DND-41 (cell line): ENCODE measurements at regions not wholly inside any gene's neighbourhood (a gene's known extent, or its start where the extent isn't known, plus 50 kb on each side); places are given as distances from the start of the nearest gene placed in this dataset.

Experiments
- ATAC-seq: fragments of 200-7000 bp; cut with Tn5 transposase; 3 replicates; pipeline ENCODE4 v1.9.1; 2021; ENCODE audit warnings: low read depth; ENCODE audit not compliant: insufficient read depth
- DNase-seq: peaks from one replicate; pipeline ENCODE4 v3.0.0-alpha.2; 2020
- H2AFZ ChIP-seq: 2 replicates; pipeline ENCODE4 v1.6.0; 2012; ENCODE audit warnings: low read depth, low read length
- H3K27ac ChIP-seq: 2 replicates; pipeline ENCODE4 v1.5.1; 2012; ENCODE audit warnings: low read length, inconsistent platforms
- H3K27me3 ChIP-seq: fragments of 200-600 bp; sonication (generic); 2 replicates; pipeline ENCODE4 v1.6.0; 2012; ENCODE audit warnings: low read length, mild to moderate bottlenecking, inconsistent platforms; ENCODE audit not compliant: insufficient read depth, poor library complexity
- H3K36me3 ChIP-seq: 2 replicates; pipeline ENCODE4 v1.5.1; 2012; ENCODE audit warnings: low read length, inconsistent platforms; ENCODE audit not compliant: insufficient read depth
- H3K4me1 ChIP-seq: 2 replicates; pipeline ENCODE4 v1.5.1; 2012; ENCODE audit warnings: mild to moderate bottlenecking, low read length; ENCODE audit not compliant: insufficient read depth
- H3K4me2 ChIP-seq: 2 replicates; pipeline ENCODE4 v1.6.0; 2012; ENCODE audit warnings: mild to moderate bottlenecking, moderate library complexity, low read length, inconsistent platforms; ENCODE audit not compliant: insufficient read depth
- H3K4me3 ChIP-seq, 2 experiments: fragments of 200-600 bp in 1 of 2; shearing (Covaris generic) in 1 of 2; 2 replicates each; pipeline ENCODE4 v1.5.1; 2012 to 2016; ENCODE audit warnings: inconsistent platforms in 2 of 2, low read length in 2 of 2, mild to moderate bottlenecking in 2 of 2, low read depth in 1 of 2, moderate library complexity in 1 of 2
- H3K79me2 ChIP-seq: 2 replicates; pipeline ENCODE4 v1.6.0; 2012; ENCODE audit warnings: low read length, inconsistent platforms; ENCODE audit not compliant: insufficient read depth
- H3K9ac ChIP-seq: 2 replicates; pipeline ENCODE4 v1.6.0; 2012; ENCODE audit warnings: low read depth, mild to moderate bottlenecking, inconsistent platforms, low read length, moderate library complexity
- H3K9me3 ChIP-seq: 2 replicates; pipeline ENCODE4 v1.5.1; 2012; ENCODE audit warnings: low read length, moderate library complexity, mild to moderate bottlenecking, inconsistent platforms; ENCODE audit not compliant: insufficient read depth, severe bottlenecking
- H4K20me1 ChIP-seq: 2 replicates; pipeline ENCODE4 v1.6.0; 2012; ENCODE audit warnings: low read length; ENCODE audit not compliant: insufficient read depth
- EZH2 ChIP-seq: IDR thresholded peaks from 3 replicates; pipeline ENCODE4 v1.6.1; 2012; ENCODE audit warnings: borderline replicate concordance, low read depth, mild to moderate bottlenecking, moderate library complexity, low read length, inconsistent platforms; ENCODE audit not compliant: severe bottlenecking
- TF ChIP-seq, protein P1 (sequence below): IDR thresholded peaks from 2 replicates; pipeline ENCODE4 v1.5.1; 2012; ENCODE audit warnings: borderline replicate concordance, low read length, moderate library complexity, mild to moderate bottlenecking; ENCODE audit not compliant: poor library complexity, severe bottlenecking; ENCODE audit errors: extremely low read depth

DNA sequence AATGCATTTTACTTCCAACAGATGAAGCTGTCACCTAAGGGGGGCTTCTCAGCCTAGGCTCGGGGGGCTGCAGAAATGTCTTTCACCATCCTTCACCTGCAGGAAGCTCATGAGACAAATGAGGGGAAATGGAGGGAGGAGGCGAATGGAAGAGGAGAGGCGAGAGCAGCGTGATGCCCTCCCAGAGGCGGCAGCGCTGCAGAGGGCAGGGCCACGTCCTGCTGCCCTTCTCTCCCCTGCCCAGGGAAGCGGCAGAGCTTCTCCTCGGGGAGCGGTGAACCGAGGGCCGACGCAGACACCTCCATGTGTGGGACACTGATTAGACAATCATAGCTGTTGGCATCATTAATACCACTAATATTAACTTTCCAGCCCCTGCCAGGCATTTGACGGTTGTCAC, 78.3 kb downstream of the SERPINA3 start:
- no peaks in the 10 kb centered on the region for H4K20me1 ChIP-seq
- H3K27ac ChIP-seq = no peak overlapping the region
- no peak for TF ChIP-seq EZH2
- TF ChIP-seq, protein P1, sequence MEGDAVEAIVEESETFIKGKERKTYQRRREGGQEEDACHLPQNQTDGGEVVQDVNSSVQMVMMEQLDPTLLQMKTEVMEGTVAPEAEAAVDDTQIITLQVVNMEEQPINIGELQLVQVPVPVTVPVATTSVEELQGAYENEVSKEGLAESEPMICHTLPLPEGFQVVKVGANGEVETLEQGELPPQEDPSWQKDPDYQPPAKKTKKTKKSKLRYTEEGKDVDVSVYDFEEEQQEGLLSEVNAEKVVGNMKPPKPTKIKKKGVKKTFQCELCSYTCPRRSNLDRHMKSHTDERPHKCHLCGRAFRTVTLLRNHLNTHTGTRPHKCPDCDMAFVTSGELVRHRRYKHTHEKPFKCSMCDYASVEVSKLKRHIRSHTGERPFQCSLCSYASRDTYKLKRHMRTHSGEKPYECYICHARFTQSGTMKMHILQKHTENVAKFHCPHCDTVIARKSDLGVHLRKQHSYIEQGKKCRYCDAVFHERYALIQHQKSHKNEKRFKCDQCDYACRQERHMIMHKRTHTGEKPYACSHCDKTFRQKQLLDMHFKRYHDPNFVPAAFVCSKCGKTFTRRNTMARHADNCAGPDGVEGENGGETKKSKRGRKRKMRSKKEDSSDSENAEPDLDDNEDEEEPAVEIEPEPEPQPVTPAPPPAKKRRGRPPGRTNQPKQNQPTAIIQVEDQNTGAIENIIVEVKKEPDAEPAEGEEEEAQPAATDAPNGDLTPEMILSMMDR = no peak
- no peak overlapping the region for H2AFZ ChIP-seq
- H3K9me3 ChIP-seq = no peaks in the 10 kb centered on the region
- H3K4me3 ChIP-seq = no peak overlapping the region
- DNase-seq (no peak), ATAC-seq (no peak)
- H3K79me2 ChIP-seq = no peaks in the 10 kb centered on the region
- H3K27me3 ChIP-seq = no peaks in the 10 kb centered on the region
- no peak overlapping the region for H3K4me2 ChIP-seq
- no peak overlapping the region for H3K9ac ChIP-seq
- no peaks in the 10 kb centered on the region for H3K36me3 ChIP-seq
- H3K4me1 ChIP-seq = peaks cover 6% of the 10 kb centered on the region

DNA sequence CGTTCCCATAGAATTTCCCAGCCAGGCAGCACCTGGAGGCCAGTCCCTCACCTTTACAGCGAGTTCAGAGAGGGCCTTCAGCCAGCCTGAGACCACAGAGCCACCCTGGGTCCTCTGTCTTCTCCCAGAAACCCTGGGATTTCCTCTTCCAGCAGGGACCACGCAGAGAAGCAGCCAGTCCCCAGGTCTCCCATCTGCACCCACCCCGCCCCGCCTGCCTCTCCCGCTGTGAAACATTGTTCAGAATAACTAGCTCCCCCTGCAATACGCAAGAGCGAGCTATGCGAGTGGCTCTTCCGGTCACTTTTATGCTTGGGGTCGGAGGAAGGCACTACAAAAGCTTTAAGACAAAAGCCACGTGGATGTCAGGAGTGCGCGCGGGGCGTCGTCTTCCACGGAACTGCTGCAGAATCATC, 77.8 kb downstream of the SERPINA3 start:
- Histone ChIP-seq H3K27me3 (no peaks in the 10 kb centered on the region), H3K79me2 (no peaks in the 10 kb centered on the region), H3K4me2 (no peak overlapping the region), H2AFZ (no peak overlapping the region), H3K27ac (no peak overlapping the region), H3K4me3 (no peak overlapping the region), H3K36me3 (no peaks in the 10 kb centered on the region), H3K9me3 (no peaks in the 10 kb centered on the region), H3K9ac (no peak overlapping the region), H4K20me1 (no peaks in the 10 kb centered on the region), H3K4me1 (peaks cover 6% of the 10 kb centered on the region)
- no peak for DNase-seq
- TF ChIP-seq, protein P1 = no peak
- TF ChIP-seq EZH2 = no peak
- no peak for ATAC-seq

DNA sequence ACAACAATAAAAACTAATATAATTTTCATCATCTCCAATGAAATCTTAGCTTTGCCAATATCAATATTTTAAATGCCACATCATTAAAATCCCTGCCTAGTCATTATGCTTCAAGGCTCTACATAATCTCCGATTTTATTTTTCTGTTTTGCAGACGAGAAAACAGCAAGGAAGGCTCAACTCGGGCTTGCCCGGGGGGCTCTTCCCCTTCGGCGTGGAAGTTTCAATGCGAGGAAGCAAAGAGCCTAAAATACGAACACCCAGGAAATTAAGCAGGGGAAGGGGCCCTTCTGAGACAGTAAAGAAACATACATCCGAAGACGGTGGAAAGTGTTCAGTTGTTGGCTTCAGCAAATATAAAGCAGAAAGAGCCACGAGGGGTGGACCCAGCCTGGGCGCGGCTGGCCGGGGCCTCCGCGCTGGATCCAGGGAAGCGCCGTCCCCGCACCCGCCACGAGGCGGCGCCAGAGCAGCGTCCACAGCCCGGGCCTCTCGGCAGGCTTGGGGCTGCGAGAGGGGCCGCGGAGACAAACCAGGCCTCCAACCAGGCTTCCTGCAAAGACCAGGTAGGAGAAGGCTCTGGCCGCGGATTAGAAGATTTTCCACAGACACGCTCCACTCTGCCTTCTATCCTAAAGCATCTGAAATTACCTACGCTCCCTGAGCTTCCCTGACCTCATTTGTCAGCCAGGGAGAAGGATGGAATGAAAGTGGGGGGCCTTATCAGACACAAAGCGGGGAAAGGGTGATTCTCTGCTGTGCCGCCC, 77.2 kb downstream of the SERPINA3 start:
- no peaks in the 10 kb centered on the region for H3K27me3 ChIP-seq
- no peak overlapping the region for H3K4me2 ChIP-seq

More for the DNA sequence above, 77.2 kb downstream of the SERPINA3 start:
- Histone ChIP-seq H3K27ac (no peak overlapping the region), H2AFZ (no peak overlapping the region), H3K4me3 (no peak overlapping the region), H3K9ac (no peak overlapping the region), H3K36me3 (no peaks in the 10 kb centered on the region), H4K20me1 (no peaks in the 10 kb centered on the region), H3K4me1 (peaks cover 5% of the 10 kb centered on the region), H3K79me2 (no peaks in the 10 kb centered on the region), H3K9me3 (no peaks in the 10 kb centered on the region)
- TF ChIP-seq, protein P1 = peak; percentile 83
- TF ChIP-seq EZH2 = no peak
- peak; percentile 98 for ATAC-seq
- DNase-seq = peak; percentile 73
